ENCODE measurements at regions not wholly inside any gene's neighbourhood (a gene's known extent, or its start where the extent isn't known, plus 50 kb on each side); places are given as distances from the start of the nearest gene placed in this dataset.

GRCh38 chr10:78516236-78516635 is 482.6 kb downstream of the RPS24 start:
- no peak for ATAC-seq
- no peak for DNase-seq
- intact Hi-C loops (cut with DNase I, micrococcal nuclease) = no loop called here

GRCh38 chr10:78516756-78517155 is 483.1 kb downstream of the RPS24 start:
- DNase-seq (no peak), ATAC-seq (no peak)
- intact Hi-C loops (cut with DNase I, micrococcal nuclease) = no loop called here

- DNase-seq = no peak
- intact Hi-C loops (cut with DNase I, micrococcal nuclease) = no loop called here
- ATAC-seq = no peak
Measured at GRCh38 chr10:78518224-78518623, 484.6 kb downstream of the RPS24 start.

GRCh38 chr10:78520737-78521430 is 487.2 kb downstream of the RPS24 start:
- peak; percentile 23 for ATAC-seq
- DNase-seq = no peak
- intact Hi-C loops (cut with DNase I, micrococcal nuclease) = no loop called here

- intact Hi-C loops (cut with DNase I, micrococcal nuclease) = no loop called here
- no peak for DNase-seq
- no peak for ATAC-seq
Measured at GRCh38 chr10:78523453-78523852, 489.8 kb downstream of the RPS24 start.

- DNase-seq (no peak), ATAC-seq (no peak)
- intact Hi-C loops (cut with DNase I, micrococcal nuclease) = no loop called here
Measured at GRCh38 chr10:78524342-78524741, 490.7 kb downstream of the RPS24 start.

GRCh38 chr10:78524941-78525340 is 491.3 kb downstream of the RPS24 start:
- DNase-seq (peak in 1 of 2 donors; percentile 45), ATAC-seq (peak; percentile 46)
- intact Hi-C loops (cut with DNase I, micrococcal nuclease) = no loop called here

GRCh38 chr10:78526347-78526746 is 492.7 kb downstream of the RPS24 start:
- ATAC-seq = no peak
- no peak for DNase-seq
- intact Hi-C loops (cut with DNase I, micrococcal nuclease) = no loop called here

- ATAC-seq = no peak
- intact Hi-C loops (cut with DNase I, micrococcal nuclease) = no loop called here
- no peak for DNase-seq
Measured at GRCh38 chr10:78527296-78527695, 493.6 kb downstream of the RPS24 start.

- ATAC-seq (peak; percentile 76), DNase-seq (no peak)
- intact Hi-C loops (cut with DNase I, micrococcal nuclease) = no loop called here
Measured at GRCh38 chr10:78528749-78529204, 495.1 kb downstream of the RPS24 start.

GRCh38 chr10:78529262-78529661 is 495.6 kb downstream of the RPS24 start:
- DNase-seq = no peak
- peak; percentile 41 for ATAC-seq
- intact Hi-C loops (cut with DNase I, micrococcal nuclease) = no loop called here

GRCh38 chr10:78531088-78531487 is 497.4 kb downstream of the RPS24 start:
- no peak for ATAC-seq
- intact Hi-C loops (cut with DNase I, micrococcal nuclease) = no loop called here
- DNase-seq = no peak

GRCh38 chr10:78532480-78533042 is 498.9 kb downstream of the RPS24 start:
- DNase-seq (no peak), ATAC-seq (no peak)
- intact Hi-C loops (cut with DNase I, micrococcal nuclease) = no loop called here

- DNase-seq = no peak
- ATAC-seq = no peak
- intact Hi-C loops (cut with DNase I, micrococcal nuclease) = no loop called here
Measured at GRCh38 chr10:78533098-78533497, 499.4 kb downstream of the RPS24 start.

- DNase-seq = no peak
- intact Hi-C loops (cut with DNase I, micrococcal nuclease) = no loop called here
- no peak for ATAC-seq
Measured at GRCh38 chr10:78533776-78534175, 500.1 kb downstream of the RPS24 start.

- peak; percentile 97 for ATAC-seq
- intact Hi-C loops (cut with DNase I, micrococcal nuclease) = no loop called here
- DNase-seq = no peak
Measured at GRCh38 chr10:78535716-78536218, 502.1 kb downstream of the RPS24 start.

GRCh38 chr10:78537018-78537417 is 503.4 kb downstream of the RPS24 start:
- ATAC-seq (no peak), DNase-seq (no peak)
- intact Hi-C loops (cut with DNase I, micrococcal nuclease) = no loop called here

GRCh38 chr10:78539247-78539766 is 505.6 kb downstream of the RPS24 start:
- DNase-seq (no peak), ATAC-seq (no peak)
- intact Hi-C loops (cut with DNase I, micrococcal nuclease) = no loop called here

- intact Hi-C loops (cut with DNase I, micrococcal nuclease) = no loop called here
- no peak for ATAC-seq
- no peak for DNase-seq
Measured at GRCh38 chr10:78540355-78541076, 506.9 kb downstream of the RPS24 start.
